ENCODE measurements at regions not wholly inside any gene's neighbourhood (a gene's known extent, or its start where the extent isn't known, plus 50 kb on each side); places are given as distances from the start of the nearest gene placed in this dataset.

DNA sequence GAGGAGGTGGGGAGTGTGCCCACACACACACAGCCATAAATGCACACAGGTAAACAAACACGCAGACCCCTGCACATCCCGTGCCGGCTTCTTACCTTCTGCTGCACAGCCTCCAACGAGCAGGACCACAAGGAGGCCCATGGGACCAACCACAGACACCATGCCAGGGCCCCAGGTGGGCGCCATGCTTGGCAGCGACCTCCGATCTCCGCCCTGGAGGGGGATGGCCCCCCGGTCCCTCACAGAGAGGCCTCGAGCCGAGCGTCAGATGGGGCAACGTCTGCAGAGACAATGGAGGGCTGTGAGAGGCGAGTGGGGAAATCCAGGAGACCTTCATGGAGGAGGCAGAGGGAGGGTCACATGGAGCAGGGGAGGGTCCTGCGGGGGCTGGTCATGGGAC lies 54.7 kb downstream of the PTPRS start (continued):
- no peak for TF ChIP-seq BRCA1 (IDR thresholded peaks at IDR 0.05; ENCODE audit: low read depth, low read length)
- TF ChIP-seq TBP (IDR thresholded peaks at IDR 0.05; ENCODE audit: low read depth, low read length) = no peak
- TF ChIP-seq FOSL1 (IDR thresholded peaks at IDR 0.05; ENCODE audit: insufficient read depth, low read depth, low read length) = no peak
- TF ChIP-seq BCL11A (IDR thresholded peaks at IDR 0.05; ENCODE audit: low read depth in 2 of 2, low read length in 2 of 2) = no peak
- TF ChIP-seq YY1 (IDR thresholded peaks at IDR 0.05; ENCODE audit: low read depth, low read length) = no peak

Measured in H1 (cell line).